ENCODE measurements at regions not wholly inside any gene's neighbourhood (a gene's known extent, or its start where the extent isn't known, plus 50 kb on each side); places are given as distances from the start of the nearest gene placed in this dataset.

DNA sequence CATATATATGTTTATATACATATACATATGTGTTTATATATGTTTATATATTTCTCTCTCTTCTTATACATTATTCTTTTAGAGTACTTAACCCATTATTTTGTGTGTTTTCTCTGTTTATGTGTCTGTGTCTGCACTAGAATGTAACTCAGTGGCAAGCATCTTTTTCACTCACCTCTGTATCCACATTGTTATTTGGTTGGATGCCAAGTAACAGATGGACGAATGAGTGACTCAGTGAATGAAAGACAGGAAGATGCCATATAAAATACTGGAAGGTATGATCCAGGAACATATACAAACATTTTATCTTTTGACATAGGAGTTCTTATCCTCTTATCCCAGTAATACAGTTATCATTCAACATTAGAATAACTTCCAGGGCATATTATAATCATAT is 684.8 kb downstream of the RNF144A start:
- intact Hi-C loops (cut with DNase I) = no loop called here
- no peak overlapping the region for H3K4me3 ChIP-seq
- WGBS = 50% methylated on average over 1 of the region's 1 CpG
- no peak overlapping the region for H3K27ac ChIP-seq (replicated peaks in 1 of 4)
- H3K9me3 ChIP-seq = no peaks in the 10 kb centered on the region
- no peak for DNase-seq (ENCODE audit: extremely low spot score)
- TF ChIP-seq CTCF (IDR thresholded peaks at IDR 0.05) (no peak), POLR2AphosphoS5 (IDR thresholded peaks at IDR 0.05) (no peak), EP300 (IDR thresholded peaks at IDR 0.05) (no peak), POLR2A (IDR thresholded peaks at IDR 0.05; ENCODE audit: low read depth) (no peak)
- H3K36me3 ChIP-seq = no peaks in the 10 kb centered on the region
- no peaks in the 10 kb centered on the region for H3K27me3 ChIP-seq
- no peaks in the 10 kb centered on the region for H3K4me1 ChIP-seq

- H3K4me1 ChIP-seq = no peaks in the 10 kb centered on the region
These were observed 687.2 kb downstream of the RNF144A start for GRCh38 chr2:7604456-7604855.

GRCh38 chr2:7607441-7608173 is 690.4 kb downstream of the RNF144A start:
- Histone ChIP-seq H3K36me3 (no peaks in the 10 kb centered on the region), H3K27ac (replicated peaks in 1 of 4) (no peak overlapping the region), H3K4me1 (no peaks in the 10 kb centered on the region), H3K9me3 (no peaks in the 10 kb centered on the region), H3K27me3 (no peaks in the 10 kb centered on the region), H3K4me3 (no peak overlapping the region)
- 69% methylated on average over 8 of the region's 8 CpGs for WGBS
- TF ChIP-seq EP300 (IDR thresholded peaks at IDR 0.05) (no peak), CTCF (IDR thresholded peaks at IDR 0.05) (no peak), POLR2AphosphoS5 (IDR thresholded peaks at IDR 0.05) (no peak), POLR2A (IDR thresholded peaks at IDR 0.05; ENCODE audit: low read depth) (no peak)
- no peak for DNase-seq (ENCODE audit: extremely low spot score)
- intact Hi-C loops (cut with DNase I) = no loop called here

More at GRCh38 chr2:7604456-7604855, 687.2 kb downstream of the RNF144A start:
- Histone ChIP-seq H3K4me3 (no peak overlapping the region), H3K9me3 (no peaks in the 10 kb centered on the region), H3K27ac (replicated peaks in 1 of 4) (no peak overlapping the region), H3K36me3 (no peaks in the 10 kb centered on the region), H3K27me3 (no peaks in the 10 kb centered on the region)
- intact Hi-C loops (cut with DNase I) = no loop called here
- DNase-seq (ENCODE audit: extremely low spot score) = no peak
- TF ChIP-seq EP300 (IDR thresholded peaks at IDR 0.05) = no peak
- TF ChIP-seq POLR2A (IDR thresholded peaks at IDR 0.05; ENCODE audit: low read depth) = no peak
- TF ChIP-seq POLR2AphosphoS5 (IDR thresholded peaks at IDR 0.05) = no peak
- TF ChIP-seq CTCF (IDR thresholded peaks at IDR 0.05) = no peak
- WGBS = 87% methylated on average over 3 of the region's 3 CpGs

DNA sequence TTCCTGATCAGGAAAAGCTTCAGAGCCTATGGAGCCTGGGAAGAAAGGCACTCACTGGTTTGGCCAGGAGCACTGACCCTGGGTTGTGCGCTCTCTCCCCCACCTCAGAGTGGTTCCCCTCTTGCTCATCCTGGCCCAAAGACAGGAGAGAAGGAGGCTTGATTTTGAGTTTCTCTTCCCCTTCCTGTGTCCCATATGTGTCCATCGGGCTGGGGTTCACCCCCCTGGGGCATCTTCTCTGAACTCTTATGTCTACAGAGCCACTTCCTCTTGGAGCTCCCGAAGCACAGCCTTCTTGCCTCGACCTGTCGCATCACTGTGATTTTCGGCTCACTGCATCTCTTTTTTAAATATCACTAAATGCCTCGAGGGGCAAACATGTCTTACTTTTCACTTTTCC is 692.3 kb downstream of the RNF144A start:
- intact Hi-C loops (cut with DNase I) = no loop called here
- WGBS = 75% methylated on average over 7 of the region's 7 CpGs
- TF ChIP-seq CTCF (IDR thresholded peaks at IDR 0.05) (no peak), EP300 (IDR thresholded peaks at IDR 0.05) (no peak), POLR2A (IDR thresholded peaks at IDR 0.05; ENCODE audit: low read depth) (no peak), POLR2AphosphoS5 (IDR thresholded peaks at IDR 0.05) (no peak)
- H3K27ac ChIP-seq (replicated peaks in 1 of 4) = no peak overlapping the region
- no peak overlapping the region for H3K4me3 ChIP-seq
- H3K27me3 ChIP-seq = no peaks in the 10 kb centered on the region
- H3K9me3 ChIP-seq = no peaks in the 10 kb centered on the region
- H3K36me3 ChIP-seq = no peaks in the 10 kb centered on the region
- DNase-seq (ENCODE audit: extremely low spot score) = no peak
- no peaks in the 10 kb centered on the region for H3K4me1 ChIP-seq

DNA sequence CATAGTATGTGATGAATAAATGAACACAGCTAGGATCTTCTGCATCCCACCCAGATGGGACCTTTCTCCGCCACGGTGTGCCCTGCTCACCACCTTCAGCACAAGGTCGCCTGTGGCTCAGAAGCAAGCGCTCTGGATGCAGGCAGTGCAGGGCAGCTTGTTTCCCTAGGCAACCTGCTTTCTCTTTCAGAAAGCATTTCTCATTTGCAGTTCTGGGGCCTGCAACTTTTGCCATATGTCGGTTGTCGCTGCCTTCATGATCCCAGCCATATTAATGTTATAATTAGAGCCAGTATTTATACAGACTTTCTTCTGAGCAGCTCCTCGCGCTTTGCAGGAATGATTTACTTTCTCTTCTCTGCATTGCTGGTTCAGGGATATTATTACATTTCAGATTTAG is 692.8 kb downstream of the RNF144A start:
- Histone ChIP-seq H3K4me3 (no peak overlapping the region), H3K4me1 (no peaks in the 10 kb centered on the region), H3K27ac (replicated peaks in 1 of 4) (no peak overlapping the region), H3K9me3 (no peaks in the 10 kb centered on the region), H3K36me3 (no peaks in the 10 kb centered on the region), H3K27me3 (no peaks in the 10 kb centered on the region)
- 63% methylated on average over 8 of the region's 8 CpGs for WGBS
- no peak for DNase-seq (ENCODE audit: extremely low spot score)
- intact Hi-C loops (cut with DNase I) = no loop called here
- TF ChIP-seq POLR2A (IDR thresholded peaks at IDR 0.05; ENCODE audit: low read depth) (no peak), POLR2AphosphoS5 (IDR thresholded peaks at IDR 0.05) (no peak), EP300 (IDR thresholded peaks at IDR 0.05) (no peak), CTCF (IDR thresholded peaks at IDR 0.05) (no peak)

Data from esophagus muscularis mucosa (tissue), 4 donors.